SU-DHL-6 (cell line): ENCODE measurements at regions not wholly inside any gene's neighbourhood (a gene's known extent, or its start where the extent isn't known, plus 50 kb on each side); places are given as distances from the start of the nearest gene placed in this dataset.

ENCODE experiments used
- CTCF ChIP-seq: fragments of 200-600 bp; sonication (generic); IDR thresholded peaks from one replicate; pipeline ENCODE4 v1.5.1; 2017; ENCODE audit warnings: antibody characterized with exemption, mild to moderate bottlenecking, low read length, moderate library complexity; ENCODE audit not compliant: insufficient read depth, poor library complexity, severe bottlenecking
- EZH2phosphoT487 ChIP-seq: fragments of 200-600 bp; sonication (generic), shearing (Covaris generic); conservative IDR thresholded peaks from 2 replicates; pipeline ENCODE4 v1.6.1; 2018; ENCODE audit warnings: mild to moderate bottlenecking, antibody characterized with exemption, low read length, moderate library complexity, mixed read lengths

GRCh38 chr5:98530224-98530623 is 243.2 kb upstream of the RGMB start:
- no peak for TF ChIP-seq CTCF
- TF ChIP-seq EZH2phosphoT487 = no peak
